NCI-H774 (cell line): ENCODE measurements at regions not wholly inside any gene's neighbourhood (a gene's known extent, or its start where the extent isn't known, plus 50 kb on each side); places are given as distances from the start of the nearest gene placed in this dataset.

Source experiments
- DNase-seq: peaks from one replicate; lab custom pipeline; 2025; lab: John Stamatoyannopoulos, UW

DNA sequence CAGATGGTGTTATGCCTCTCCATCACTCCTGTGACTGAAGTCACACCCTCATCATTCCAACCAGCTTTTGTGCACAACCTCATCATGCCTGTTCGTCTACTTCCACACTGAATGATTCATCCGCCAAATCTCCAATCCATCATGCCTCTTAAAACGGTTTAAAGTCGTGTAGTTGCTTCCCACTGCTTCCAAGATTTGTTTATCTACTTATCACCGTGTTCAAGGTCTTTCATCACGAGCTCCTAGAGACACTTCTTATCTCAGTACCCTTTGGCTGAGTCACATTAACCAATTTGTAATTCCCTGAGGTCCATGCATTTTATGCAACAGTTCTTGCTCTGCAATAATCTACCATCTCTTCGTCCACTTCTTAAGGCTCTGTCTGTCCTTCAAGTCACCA, 592.3 kb upstream of the ID2 start:
- DNase-seq = no peak

DNA sequence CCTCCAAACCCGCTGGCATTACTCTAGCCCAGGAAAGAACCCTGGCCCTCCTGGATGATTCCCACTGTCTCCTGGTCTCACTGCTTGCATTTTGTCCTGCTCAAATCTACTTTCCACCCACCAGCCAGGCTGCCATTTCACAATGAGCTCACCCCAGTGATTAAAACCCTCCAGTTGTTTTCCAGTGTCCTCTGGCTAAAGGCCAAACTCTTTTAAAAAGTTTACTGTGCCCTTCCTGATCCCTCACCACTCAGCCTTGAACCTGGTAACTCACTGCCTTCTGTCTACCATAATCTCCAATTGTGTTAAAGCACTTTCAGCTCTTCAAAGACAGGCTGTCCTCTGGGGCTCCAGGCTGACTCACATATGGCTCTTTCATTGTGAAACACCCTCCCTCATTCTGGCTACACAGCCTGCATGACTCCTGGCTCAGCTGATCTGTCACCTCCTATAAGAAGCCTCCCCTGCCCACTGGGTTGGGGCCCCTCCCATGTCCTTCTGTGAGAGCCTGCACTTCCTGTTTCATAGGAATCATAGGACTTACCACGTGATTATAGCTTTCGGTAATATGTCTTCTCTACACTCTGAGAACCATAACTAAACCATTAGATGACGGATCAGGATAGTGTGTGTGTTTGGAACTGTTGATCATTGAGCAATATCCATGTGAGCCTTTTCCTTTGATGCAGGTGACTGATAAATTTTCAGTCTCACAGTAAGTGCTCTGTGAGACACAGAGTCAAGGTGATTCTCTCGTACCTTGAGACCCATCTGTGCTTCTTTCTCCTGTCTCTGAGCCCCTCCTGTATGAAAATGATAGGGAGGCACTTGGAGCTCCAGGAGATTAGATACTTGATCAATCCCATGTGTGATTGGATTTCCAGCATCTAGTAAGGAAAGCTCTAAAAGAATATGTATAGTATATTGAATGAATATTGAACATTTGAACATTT, 590.8 kb upstream of the ID2 start:
- no peak for DNase-seq

DNA sequence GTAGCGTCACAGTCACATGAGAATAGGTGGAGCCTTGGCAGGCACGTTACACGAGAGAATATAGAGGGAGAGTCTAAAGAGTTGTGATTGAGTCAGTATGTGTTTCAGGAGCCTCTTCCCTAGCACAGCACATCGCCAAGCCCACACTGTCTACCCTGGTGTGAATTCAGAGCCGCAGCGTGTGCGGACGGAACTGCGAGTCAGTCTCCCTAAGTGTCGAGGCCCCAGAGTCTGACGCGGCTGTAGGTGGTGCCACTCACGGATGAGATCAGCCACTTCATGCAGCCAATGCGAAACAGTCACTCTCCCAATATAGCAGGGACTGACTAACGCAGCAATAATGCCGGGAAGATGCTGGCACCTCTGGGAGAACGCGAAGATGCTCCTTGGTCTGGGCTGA, 587.3 kb upstream of the ID2 start:
- DNase-seq = no peak

DNA sequence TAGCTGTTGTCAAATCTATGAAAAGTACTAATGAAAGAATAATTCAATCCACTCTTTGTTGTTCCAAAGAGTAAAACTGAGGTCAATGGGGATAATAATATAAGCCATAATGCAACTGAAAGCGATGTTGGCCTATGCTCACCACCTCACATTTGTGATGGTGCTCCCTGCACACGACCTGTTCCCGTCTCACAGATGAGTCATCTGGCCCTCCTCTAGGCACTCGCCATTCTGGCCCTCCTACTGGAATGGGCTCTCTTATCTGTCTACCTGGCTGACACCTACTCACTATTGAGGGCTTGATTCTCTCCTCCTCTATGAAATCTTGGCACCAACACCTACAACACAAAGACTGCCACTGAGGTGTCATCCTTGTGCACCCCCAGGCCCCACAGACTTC, 585.9 kb upstream of the ID2 start:
- DNase-seq = no peak

DNA sequence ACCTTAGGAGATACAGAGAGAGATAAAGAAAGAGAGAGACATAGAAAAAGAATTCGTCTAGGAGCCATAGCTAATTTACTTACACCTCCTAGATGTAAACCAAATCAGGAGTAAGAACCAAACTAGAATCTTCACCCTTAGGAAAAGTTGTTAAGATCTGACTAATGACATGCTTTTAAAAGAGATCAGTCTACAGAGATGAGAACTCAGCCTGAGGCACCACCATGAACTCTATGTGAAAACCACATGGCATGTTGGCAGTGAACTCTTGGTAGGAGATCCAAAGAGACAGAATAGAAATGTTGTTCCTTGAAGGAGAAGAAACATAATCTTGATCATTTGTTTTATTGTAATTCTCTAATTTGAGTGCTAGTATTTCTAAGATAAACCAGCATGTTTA, 585.4 kb upstream of the ID2 start:
- no peak for DNase-seq

DNA sequence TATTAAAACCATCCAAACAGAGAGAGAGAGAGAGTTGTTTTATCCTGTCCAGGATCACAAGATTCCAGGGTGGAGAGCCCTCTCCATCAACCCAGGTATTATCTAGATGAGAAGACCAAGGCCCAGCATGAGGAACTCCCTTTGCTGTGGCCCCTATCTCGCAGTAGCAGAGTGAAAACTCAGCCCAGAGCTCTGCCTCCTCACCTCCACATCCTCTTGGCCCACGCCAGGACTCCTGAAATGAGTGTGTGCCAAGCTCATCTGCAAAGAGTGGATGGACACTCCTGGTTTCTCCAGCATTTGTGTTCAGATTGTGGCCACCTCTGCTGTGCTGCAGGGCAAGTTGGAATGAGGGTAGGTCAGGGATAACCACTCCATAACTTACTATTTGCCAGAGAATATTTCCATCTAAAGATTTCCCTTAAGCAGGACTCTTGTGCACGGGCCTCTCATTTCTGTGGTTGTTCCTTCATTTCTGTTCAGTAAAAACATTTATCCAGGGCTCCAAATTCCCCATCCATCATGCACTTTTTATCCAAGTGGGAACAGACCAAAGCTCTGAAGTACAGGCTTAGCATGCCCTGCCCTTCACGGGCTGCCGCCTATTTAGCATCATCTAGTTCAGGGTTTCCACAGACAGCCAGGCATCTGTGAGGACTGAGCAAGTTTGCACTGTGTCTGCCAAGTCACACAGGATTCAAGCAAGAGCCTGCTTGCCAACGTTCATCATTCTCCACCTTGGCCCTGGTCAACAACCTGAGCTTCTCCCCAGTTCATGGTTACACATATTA, 583.2 kb upstream of the ID2 start:
- DNase-seq = no peak

DNA sequence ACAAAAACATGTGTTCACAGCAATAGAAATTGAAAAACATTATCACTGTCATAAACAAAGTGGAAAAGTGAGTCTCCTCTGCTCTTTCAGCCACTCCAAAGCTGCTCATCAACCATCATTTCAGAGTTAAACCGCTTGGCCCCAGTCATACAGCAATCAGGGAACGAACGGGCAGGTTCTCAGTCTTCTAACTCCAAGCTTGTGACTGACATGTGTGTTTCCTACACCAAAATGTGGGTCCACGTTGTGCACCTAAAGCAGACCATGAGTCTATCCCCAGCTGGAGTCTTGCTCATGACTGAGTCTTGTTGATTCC, 582.6 kb upstream of the ID2 start:
- no peak for DNase-seq

DNA sequence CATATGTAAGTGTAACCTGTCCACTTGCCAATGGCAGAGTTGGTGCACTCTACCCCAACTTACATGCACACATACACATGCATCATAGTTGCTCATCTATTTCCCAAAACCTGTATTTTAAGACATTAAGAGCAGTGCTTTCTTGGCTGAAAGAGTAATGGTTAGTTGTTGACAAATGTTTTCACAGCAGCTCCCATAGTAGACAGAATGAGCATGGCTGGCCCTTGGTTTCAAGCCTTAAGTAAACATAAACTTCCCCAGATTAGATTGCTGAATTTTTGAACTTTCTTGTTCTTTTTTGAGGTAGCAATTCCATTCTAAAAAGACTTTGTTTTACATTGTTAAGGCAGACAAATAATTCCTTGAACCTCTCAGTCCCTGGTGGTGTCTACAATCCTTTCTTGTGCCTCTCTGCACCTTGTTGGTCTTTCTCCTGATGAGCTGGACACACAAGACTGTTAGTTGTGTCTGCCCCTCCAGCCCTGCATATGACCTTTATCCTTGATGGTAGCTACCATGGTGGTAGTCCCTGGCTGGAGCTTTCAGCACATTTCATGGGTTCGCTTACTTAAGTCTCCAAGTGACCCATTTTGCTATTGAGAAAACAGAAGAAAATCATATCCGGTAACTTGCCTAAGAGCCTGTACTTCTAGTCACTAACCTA, 580.1 kb upstream of the ID2 start:
- DNase-seq = no peak

DNA sequence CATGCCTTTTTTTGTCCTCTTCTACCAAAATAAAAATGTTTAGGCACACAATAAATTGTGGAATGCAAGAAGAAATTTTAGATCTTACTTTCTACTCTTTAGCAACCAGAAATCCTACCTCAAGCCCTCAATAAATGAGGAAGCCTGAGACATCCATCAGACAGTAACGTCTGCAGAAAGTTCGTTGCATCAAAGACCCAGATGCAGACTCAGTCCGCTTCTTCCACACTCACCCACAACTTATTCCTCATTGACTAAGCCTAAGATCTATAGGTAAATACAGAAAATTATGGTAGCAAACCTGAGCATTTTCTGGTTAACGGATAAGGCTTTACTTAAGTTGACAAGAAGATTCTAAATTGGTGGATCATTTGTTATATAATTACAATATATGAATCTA, 579.4 kb upstream of the ID2 start:
- no peak for DNase-seq

DNA sequence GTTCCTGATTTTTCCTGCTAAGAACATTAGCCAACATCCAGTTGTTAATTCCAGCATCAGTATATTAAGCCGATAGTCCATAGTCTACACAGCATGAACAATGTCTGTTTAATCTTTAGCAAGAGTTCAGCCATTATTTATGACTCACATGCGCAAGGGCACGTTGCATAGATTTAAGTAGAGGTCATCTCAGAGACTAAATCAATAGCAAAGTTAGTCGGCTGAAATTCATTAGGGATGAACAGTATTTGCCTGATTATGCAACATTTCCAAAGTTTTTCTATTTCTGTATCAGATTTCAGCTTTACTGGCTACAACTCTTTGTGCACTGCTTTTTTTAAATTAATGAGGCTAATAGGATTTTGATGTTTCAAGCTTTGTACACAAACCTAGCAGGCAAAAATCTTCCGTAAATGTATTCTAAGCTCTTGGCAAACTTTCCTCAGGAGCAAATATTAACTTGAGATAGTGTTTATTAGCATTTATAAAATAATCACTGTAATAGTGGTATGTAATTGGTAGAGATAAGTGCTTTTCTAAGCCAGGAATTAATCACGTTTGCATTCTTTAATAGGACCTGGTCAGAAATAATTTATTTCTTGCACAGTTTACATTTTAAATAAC, 578.7 kb upstream of the ID2 start:
- no peak for DNase-seq

DNA sequence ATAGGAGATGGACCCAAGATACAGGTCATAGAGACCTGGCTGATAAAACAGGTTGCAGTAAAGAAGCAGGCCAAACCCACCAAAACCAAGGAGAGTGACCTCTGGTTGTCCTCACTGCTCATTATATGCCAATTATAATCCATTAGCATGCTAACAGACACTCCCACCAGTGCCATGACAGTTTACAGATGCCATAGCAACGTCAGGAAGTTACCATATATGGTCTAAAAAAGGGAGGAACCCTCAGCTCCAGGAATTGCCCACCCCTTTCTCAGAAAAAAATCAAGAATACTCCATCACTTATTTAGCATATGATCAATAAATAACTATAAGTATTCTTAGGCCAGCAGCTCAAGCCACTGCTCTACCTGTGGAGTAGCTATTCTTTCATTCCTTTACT, 574.7 kb upstream of the ID2 start:
- no peak for DNase-seq

DNA sequence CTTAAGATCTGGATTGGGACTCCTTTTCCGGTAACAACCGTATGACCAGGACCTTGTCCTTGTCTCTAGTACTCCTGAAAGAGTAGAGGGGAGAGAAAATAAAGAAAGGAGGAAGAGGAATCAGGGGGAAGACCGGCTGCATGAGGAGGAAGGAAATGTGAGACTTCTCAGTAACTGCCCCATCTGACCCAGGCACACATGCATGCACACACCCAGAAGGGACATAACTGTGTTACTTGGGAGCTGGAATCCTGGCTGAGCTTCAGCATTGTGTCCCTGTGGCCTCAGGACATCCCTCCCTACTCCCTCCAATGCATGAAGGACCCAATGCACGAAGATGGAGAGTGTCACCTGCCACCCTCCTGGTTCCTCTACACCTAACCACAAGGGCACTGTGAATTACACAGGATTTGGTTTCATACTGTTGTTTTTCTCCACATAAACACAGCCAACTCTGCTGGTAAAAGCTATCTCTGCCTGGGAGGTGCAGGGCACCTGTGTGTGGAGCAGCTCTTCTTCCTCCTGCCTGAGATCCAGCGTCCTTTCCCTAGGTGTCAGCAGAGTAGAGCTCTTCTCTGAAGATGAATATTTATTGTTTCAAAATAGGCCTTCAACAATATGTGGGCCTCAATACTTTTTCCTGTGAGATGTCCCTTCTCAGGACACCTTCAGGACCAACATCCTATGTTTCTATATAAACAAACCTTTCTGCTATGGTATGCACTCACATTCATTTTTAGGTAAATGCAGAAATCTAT, 574.1 kb upstream of the ID2 start:
- DNase-seq = no peak

DNA sequence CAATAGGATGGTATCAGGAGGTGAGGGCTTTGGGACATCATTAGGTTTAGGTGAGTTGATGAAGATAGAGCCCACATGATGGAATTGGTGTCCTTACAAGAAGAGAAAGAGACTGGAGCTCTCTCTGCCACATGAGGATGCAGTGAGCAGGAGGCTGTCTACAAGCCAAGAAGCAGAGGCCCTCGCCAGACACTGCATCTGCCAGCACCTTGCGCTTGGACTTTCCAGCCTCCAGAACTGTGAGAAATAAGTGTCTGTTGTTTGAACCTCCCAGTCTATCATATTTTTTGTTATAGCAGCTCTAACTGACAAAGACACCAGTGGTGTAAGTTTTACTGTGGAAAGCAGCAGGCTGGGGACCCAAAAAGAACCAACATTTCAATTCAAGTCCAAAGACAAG, 571.1 kb upstream of the ID2 start:
- DNase-seq = no peak

DNA sequence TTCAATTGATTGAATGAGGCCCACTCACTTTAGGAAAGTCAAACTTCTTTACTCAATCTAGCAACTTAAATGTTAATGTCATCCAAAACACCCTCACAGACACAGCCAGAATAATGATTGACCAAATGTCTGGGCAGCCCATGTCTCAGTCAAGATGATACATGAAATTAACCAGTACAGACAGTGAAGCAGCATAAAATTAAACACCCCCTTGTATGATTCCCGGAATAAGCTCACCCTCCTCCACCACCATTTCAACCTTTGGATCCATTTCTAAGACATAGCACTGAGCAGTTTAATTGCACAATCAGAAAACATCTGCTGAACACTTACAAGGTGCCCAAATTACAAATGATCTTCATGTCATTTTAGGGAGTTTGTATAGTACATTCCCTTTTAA, 570.7 kb upstream of the ID2 start:
- no peak for DNase-seq

DNA sequence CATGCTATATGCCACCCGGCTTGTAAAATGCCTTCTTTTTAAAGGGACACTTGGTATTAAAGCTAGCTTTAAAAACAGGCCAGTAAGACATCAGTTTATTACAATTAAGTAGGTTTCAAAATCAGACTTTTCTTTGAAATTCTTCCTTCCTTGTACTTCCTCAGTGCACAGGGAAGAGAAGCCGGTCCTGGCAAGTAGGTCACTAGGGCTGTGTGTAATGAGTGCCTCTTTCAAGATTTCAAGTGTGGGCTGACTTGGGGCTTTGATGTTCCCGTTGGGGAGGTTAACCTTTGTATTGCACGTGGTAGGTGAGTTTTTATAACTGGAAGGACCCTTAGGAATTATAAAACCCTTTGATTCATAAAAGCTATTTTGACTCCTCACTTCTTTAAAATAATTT, 566.4 kb upstream of the ID2 start:
- DNase-seq = no peak

DNA sequence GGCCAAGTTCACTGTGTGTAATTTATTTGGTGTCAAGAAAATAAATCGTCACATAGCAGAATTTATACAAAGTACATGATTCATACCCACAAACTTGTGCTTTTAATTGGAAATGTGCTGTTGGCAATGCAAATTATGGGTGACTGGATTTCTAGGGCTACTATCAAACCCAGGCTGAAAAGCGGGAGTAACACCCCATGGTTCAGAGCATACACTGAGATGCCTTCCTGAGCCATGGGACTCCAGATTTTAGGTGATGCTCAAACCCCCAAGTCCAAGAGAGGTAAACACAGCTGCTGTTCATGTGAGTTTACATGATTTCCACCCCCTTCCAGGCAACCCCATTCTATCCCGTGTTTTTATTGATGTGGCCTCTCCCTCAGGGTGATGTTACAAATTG, 565.9 kb upstream of the ID2 start:
- no peak for DNase-seq

DNA sequence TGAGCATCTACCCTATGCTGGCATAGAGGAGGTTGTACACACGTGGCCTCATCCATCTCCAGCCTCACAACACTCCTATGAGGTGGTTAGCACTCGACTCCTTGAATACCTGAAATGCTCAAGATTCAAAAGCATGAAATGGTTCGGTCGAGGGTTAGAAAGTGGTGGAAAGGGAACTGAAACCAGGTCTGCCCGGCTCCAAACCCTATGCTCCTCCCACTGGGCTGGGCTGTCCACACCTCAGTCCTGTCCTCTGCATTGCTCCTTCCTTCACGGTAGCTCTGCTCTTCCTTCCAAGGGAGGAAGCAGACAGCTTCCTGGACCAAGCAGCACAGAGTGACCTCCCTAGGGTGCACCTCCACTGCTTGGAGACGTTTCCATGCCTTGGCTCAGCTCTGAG, 565.2 kb upstream of the ID2 start:
- DNase-seq = no peak

DNA sequence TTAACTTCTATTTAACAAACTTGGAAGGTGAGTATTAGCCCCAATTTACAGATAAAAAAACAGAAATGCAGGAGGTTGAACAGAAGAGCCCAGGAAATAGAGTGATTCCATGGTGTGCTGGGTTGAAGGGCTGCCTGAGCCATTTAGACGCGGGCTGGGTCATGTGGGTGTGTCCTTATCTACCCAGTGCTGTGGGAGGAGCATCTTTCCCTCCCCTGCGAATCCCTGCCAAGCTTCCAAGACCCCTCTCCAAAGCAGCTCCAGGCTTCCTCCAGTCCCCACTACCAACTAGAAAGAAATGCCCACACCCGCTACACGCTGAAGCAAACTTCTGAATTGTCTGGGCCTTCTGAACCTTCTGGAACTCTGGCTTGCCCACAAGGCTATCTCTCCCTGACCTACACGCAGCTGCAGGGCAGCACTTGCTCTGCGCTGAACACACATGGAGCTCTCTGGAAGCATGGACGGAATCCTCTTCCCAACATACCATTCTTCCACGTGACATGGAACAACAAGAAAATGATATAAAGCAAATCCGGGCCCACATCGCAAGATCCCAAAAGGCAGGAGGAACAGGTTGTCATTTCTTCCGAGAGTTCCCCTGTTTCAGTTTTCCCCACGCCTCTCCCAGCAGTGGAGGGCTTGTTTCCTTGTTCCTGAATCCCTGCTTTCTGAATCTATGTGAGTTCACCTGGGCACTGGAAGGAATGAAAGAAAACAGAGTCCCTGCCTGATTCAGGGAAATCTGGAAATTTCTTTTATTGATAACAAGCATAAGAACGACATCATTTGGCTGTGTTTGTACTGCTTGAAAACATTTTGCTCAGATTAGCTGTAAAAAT, 562.7 kb upstream of the ID2 start:
- DNase-seq = no peak

DNA sequence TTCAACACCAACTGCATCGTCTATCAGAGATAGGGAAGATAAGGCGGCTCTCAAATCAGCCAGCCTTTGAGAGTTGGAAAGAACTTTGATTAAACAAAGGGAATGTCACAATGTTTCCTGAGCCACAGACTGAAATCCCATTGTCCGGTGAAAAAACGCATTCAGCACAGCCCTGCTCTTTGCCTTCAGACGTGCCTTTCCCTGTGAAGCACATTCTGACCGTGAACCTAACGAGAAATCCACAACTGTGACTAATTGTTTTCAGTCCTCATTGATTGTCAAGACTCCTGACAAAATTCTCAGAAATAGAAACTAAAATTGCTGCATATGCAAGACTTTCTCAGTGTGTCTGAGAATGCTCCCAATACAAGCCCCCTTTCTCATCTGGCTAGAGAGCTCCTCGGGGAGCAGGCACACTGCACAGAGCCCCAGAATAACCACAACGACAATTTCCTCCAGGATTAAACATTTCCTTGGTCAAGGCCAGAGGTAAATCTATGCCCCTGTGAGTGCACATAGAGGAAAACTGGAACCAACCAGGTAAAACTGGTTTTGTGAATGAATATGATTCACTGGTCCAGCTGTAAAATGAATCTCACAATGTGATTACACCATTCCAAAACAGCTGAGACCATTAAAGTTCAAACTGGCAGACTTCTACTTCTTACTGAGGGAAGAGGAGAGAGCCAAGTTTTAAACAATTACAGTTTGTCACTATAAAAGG, 561.9 kb upstream of the ID2 start:
- DNase-seq = no peak

DNA sequence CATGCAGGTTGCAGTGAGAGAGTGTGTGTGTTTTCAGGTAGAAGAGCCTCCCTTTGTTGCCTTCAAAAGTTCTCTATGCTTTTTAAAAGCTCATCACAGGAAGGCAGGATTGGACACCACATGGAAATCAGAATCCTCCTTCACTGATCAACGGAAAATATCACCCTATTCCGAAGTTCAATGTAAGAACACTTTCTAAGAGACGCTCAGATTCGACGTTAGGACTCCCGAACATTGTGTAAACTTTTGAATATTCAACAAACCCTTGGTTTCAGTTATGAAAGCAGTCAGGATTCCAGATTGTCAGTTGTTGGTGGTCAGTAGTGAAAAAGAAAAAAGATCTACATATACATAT, 561.4 kb upstream of the ID2 start:
- DNase-seq = no peak
